ENCODE measurements at regions not wholly inside any gene's neighbourhood (a gene's known extent, or its start where the extent isn't known, plus 50 kb on each side); places are given as distances from the start of the nearest gene placed in this dataset.

DNA sequence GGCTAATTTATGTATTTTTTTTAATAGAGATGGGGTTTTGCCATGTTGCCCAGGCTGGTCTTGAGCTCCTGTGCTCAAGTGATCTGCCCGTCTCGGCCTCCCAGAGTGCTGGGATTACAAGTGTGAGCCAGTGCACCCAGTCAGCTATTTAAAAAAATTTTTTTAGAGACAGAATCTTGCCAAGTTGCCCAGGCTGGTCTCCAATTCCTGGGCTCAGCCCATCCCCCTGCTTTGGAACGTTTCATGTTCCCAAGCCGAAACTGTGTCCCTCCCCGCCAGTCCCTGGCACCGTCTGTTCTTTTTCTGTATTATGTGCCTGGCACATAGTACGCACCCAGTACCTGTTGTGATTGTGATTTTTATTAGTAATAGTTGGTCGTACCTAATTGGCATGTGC is 63.1 kb upstream of the MGAT5 start:
- TF ChIP-seq, protein P1, sequence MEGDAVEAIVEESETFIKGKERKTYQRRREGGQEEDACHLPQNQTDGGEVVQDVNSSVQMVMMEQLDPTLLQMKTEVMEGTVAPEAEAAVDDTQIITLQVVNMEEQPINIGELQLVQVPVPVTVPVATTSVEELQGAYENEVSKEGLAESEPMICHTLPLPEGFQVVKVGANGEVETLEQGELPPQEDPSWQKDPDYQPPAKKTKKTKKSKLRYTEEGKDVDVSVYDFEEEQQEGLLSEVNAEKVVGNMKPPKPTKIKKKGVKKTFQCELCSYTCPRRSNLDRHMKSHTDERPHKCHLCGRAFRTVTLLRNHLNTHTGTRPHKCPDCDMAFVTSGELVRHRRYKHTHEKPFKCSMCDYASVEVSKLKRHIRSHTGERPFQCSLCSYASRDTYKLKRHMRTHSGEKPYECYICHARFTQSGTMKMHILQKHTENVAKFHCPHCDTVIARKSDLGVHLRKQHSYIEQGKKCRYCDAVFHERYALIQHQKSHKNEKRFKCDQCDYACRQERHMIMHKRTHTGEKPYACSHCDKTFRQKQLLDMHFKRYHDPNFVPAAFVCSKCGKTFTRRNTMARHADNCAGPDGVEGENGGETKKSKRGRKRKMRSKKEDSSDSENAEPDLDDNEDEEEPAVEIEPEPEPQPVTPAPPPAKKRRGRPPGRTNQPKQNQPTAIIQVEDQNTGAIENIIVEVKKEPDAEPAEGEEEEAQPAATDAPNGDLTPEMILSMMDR (IDR thresholded peaks at IDR 0.05), result no peak

DNA sequence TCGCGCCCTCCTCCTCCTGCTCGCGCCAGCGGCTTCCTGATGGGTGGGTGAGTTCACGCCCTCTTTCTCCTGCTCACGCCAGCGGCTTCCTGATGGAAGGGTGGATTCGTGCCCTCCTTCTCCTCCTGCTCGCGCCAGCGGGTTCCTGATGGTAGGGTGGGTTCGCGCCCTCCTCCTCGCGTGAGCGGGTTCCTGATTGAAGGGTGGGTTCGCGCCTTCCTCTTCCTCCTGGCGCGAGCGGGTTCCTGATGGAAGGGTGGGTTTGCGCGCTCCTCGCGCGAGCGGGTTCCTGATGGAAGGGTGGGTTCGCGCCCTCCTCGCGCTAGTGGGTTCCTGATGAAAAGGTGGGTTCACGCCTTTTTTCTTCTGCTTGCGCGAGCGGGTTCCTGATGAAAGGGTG is 62.0 kb upstream of the MGAT5 start:
- TF ChIP-seq, protein P1 (IDR thresholded peaks at IDR 0.05), result no peak

- TF ChIP-seq, protein P1 (IDR thresholded peaks at IDR 0.05), result no peak
Measured at GRCh38 chr2:134193006-134193405, 60.9 kb upstream of the MGAT5 start.

DNA sequence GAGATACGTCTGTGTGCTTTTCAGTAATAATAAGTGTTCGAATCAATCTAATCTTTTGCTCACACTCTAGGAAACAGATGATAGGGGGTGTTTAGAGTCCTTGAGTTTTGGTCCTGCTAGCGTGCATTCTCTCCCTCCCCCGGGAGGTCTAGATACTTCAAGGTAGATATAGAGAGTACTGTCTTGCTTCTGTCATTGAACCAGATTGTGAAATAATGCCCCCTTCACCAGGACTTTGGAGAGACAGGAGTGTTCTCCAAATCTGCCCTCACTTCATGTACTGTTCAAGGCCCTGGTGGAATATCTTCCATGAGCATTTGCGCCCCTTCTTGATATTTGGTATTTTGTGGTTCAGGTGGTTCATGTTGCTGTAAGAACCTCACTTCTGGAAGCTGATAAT is 59.4 kb upstream of the MGAT5 start:
- TF ChIP-seq, protein P1 (IDR thresholded peaks at IDR 0.05), result no peak

DNA sequence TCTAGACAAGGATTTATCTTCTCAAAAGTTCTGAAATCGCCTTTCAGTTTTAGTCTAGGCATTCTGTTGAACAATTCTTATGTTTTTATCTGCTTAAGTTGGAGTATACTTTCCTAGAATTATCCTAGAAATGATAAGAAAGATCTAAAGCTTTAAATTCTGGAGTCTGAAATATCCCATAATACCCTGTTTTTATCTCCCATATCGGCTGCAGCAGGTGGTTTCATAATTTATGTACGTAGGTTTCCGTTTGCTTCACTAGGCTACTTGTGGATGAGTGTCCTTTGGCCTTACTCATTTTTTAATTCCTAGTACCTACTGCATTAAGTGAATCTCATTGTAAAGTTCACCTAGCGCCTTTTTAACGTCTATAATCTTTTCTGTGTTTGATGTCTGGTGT is 58.5 kb upstream of the MGAT5 start:
- TF ChIP-seq, protein P1 (IDR thresholded peaks at IDR 0.05), result no peak

GRCh38 chr2:134197445-134197844 is 56.4 kb upstream of the MGAT5 start:
- TF ChIP-seq, protein P1 (IDR thresholded peaks at IDR 0.05), result no peak

DNA sequence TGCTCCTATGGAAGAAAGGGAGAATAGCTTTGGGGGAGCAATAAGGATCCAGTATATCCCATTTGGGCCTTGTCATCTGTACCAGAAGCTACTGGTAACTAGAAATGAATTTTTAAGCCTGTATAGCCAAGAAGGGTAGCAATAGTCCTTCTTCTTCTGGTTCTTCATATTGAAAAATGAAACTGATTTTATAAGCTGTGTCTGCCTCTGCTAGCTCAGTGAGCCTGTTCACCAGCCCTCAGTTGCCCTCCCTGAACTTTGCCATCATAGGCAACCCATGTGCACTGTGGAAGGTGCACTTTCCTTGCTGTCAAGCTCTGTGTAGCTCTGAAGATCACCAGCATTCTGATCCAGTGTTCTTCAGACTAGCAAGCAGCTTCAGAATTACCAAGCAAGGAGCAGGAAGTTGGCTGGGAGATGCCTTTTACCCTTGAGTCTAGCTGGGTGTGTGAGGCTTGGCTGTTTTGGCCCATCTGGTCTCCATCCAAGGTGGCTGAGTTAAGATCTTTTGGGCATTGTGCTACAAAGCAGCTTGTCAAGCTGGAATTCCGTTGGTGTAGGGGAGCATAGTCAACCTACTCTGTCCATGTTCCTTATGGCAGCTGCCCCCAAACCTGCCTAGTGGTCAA is 55.8 kb upstream of the MGAT5 start:
- TF ChIP-seq, protein P1 (IDR thresholded peaks at IDR 0.05), result no peak

DNA sequence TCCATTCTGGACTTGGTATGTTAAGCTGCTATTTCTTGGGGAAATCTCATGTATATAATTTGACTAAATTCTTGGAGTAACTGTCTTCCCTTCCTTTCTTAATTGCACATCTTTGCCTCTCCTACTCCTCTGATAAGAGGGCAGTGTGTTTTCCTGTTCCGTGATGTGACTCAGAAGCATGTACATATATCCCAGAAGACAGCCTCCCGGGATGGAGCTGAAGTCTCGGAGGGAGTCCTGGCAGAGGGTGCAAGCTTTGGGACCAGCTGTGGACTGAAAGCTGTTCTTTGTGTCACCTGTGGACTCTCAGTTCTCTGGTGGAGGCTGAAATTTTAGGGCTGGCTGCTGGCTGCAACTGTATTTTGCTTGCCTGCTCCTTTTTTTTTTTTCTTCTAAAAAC is 54.7 kb upstream of the MGAT5 start:
- TF ChIP-seq, protein P1 (IDR thresholded peaks at IDR 0.05), result no peak
